WTC11 (cell line): ENCODE measurements at regions not wholly inside any gene's neighbourhood (a gene's known extent, or its start where the extent isn't known, plus 50 kb on each side); places are given as distances from the start of the nearest gene placed in this dataset.

ENCODE experiments used
- TEAD1 ChIP-seq: sonication (generic); formaldehyde crosslinking; IDR thresholded peaks from 2 replicates; pipeline ENCODE4 v1.8.0; 2022; ENCODE audit warnings: mild to moderate bottlenecking, missing genetic modification reagents
- TF ChIP-seq, protein P1 (sequence below): fragments of 200-600 bp; IDR thresholded peaks from 2 replicates; pipeline ENCODE4 v1.8.0; 2022; ENCODE audit warnings: antibody characterized with exemption
- TF ChIP-seq, protein P2 (sequence below): fragments of 250-450 bp; sonication (Bioruptor Pico); IDR thresholded peaks from 2 replicates; pipeline ENCODE4 v2.1.2; 2022; ENCODE audit warnings: mild to moderate bottlenecking, moderate library complexity

DNA sequence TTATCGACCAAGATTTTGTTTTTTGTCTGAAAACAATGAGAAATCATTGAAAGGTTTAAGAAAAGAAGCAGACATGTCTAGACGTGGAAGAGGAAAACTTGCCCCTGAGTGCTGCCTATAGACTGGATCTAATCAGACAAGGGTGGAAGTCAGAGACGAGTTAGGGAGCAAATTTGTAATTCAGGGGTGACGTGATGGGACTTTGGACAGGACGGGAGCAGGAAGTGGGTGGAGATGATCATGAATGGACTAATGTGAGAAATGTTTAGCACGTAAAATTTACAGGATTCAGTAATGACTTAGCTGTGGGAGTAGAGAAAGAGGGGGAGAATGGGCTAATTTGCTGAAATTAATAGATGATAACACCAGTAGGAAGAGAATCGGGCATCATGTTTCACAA is 117.0 kb upstream of the EPHA4 start:
- TF ChIP-seq, protein P1, sequence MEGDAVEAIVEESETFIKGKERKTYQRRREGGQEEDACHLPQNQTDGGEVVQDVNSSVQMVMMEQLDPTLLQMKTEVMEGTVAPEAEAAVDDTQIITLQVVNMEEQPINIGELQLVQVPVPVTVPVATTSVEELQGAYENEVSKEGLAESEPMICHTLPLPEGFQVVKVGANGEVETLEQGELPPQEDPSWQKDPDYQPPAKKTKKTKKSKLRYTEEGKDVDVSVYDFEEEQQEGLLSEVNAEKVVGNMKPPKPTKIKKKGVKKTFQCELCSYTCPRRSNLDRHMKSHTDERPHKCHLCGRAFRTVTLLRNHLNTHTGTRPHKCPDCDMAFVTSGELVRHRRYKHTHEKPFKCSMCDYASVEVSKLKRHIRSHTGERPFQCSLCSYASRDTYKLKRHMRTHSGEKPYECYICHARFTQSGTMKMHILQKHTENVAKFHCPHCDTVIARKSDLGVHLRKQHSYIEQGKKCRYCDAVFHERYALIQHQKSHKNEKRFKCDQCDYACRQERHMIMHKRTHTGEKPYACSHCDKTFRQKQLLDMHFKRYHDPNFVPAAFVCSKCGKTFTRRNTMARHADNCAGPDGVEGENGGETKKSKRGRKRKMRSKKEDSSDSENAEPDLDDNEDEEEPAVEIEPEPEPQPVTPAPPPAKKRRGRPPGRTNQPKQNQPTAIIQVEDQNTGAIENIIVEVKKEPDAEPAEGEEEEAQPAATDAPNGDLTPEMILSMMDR, result no peak
- TF ChIP-seq, protein P2, sequence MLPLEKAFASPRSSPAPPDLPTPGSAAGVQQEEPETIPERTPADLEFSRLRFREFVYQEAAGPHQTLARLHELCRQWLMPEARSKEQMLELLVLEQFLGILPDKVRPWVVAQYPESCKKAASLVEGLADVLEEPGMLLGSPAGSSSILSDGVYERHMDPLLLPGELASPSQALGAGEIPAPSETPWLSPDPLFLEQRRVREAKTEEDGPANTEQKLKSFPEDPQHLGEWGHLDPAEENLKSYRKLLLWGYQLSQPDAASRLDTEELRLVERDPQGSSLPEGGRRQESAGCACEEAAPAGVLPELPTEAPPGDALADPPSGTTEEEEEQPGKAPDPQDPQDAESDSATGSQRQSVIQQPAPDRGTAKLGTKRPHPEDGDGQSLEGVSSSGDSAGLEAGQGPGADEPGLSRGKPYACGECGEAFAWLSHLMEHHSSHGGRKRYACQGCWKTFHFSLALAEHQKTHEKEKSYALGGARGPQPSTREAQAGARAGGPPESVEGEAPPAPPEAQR, result no peak
- no peak for TF ChIP-seq TEAD1 (CRISPR knock-in tag)
